Transverse colon (tissue), 4 donors: ENCODE measurements at regions not wholly inside any gene's neighbourhood (a gene's known extent, or its start where the extent isn't known, plus 50 kb on each side); places are given as distances from the start of the nearest gene placed in this dataset.

Experiments used
- EP300 ChIP-seq: sonication (generic); formaldehyde crosslinking; IDR thresholded peaks from one replicate; pipeline ENCODE4 v1.6.1; 2017; ENCODE audit warnings: antibody characterized with exemption, low read depth
- POLR2AphosphoS5 ChIP-seq, 3 donors: sonication (generic); formaldehyde crosslinking; IDR thresholded peaks; one replicate each; pipeline ENCODE4 v1.6.1; 2016; ENCODE audit warnings: antibody characterized with exemption in 3 of 3
- TF ChIP-seq, protein P1 (sequence below), 5 experiments: fragments of 200-600 bp in 3 of 5; fragments of 450-650 bp in 2 of 5; sonication (generic) in 3 of 5; IDR thresholded peaks; 1 replicate in 2 of 5; 2 replicates in 3 of 5; pipeline ENCODE4 v1.5.1; 2016 to 2017; ENCODE audit warnings: antibody characterized with exemption in 5 of 5, inconsistent platforms in 3 of 5, mild to moderate bottlenecking in 2 of 5, moderate library complexity in 1 of 5

DNA sequence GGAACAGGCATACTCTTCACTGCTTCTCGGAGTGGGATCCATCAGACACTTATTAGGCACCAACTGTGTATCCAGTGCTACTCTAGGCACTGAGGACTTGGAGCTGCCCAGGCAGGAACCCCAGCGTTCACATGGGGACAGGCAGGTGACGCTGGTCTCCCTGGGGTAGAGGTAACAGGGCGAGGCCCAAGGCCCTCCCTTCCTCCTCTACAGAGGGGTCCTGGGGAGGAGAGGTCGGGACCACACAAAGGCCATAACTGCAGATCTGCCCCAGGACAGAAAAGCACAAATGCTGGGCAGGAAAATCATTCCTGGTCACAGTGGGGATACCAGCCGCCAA, 262.2 kb downstream of the BRD1 start:
- TF ChIP-seq, protein P1, sequence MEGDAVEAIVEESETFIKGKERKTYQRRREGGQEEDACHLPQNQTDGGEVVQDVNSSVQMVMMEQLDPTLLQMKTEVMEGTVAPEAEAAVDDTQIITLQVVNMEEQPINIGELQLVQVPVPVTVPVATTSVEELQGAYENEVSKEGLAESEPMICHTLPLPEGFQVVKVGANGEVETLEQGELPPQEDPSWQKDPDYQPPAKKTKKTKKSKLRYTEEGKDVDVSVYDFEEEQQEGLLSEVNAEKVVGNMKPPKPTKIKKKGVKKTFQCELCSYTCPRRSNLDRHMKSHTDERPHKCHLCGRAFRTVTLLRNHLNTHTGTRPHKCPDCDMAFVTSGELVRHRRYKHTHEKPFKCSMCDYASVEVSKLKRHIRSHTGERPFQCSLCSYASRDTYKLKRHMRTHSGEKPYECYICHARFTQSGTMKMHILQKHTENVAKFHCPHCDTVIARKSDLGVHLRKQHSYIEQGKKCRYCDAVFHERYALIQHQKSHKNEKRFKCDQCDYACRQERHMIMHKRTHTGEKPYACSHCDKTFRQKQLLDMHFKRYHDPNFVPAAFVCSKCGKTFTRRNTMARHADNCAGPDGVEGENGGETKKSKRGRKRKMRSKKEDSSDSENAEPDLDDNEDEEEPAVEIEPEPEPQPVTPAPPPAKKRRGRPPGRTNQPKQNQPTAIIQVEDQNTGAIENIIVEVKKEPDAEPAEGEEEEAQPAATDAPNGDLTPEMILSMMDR (IDR thresholded peaks at IDR 0.05) = no peak
- TF ChIP-seq POLR2AphosphoS5 (IDR thresholded peaks at IDR 0.05) = no peak
- TF ChIP-seq EP300 = no peak
